H1 (cell line): ENCODE measurements at regions not wholly inside any gene's neighbourhood (a gene's known extent, or its start where the extent isn't known, plus 50 kb on each side); places are given as distances from the start of the nearest gene placed in this dataset.

ENCODE experiments used
- CTBP2 ChIP-seq: IDR thresholded peaks from 2 replicates; pipeline ENCODE4 v1.7.0; 2011; ENCODE audit warnings: borderline replicate concordance, mild to moderate bottlenecking, moderate library complexity, mixed read lengths, low read length; ENCODE audit not compliant: insufficient read depth, insufficient read length
- EGR1 ChIP-seq: IDR thresholded peaks from 2 replicates; pipeline ENCODE4 v1.6.1; 2011; ENCODE audit warnings: low read depth, low read length, borderline replicate concordance
- HDAC6 ChIP-seq: IDR thresholded peaks from one replicate; pipeline ENCODE4 v1.7.1; 2012; ENCODE audit warnings: low read depth, mild to moderate bottlenecking, inconsistent platforms, low read length, moderate library complexity
- TF ChIP-seq, protein P1 (sequence below): IDR thresholded peaks from 2 replicates; pipeline ENCODE4 v1.6.1; 2012; ENCODE audit warnings: low read length, inconsistent platforms

DNA sequence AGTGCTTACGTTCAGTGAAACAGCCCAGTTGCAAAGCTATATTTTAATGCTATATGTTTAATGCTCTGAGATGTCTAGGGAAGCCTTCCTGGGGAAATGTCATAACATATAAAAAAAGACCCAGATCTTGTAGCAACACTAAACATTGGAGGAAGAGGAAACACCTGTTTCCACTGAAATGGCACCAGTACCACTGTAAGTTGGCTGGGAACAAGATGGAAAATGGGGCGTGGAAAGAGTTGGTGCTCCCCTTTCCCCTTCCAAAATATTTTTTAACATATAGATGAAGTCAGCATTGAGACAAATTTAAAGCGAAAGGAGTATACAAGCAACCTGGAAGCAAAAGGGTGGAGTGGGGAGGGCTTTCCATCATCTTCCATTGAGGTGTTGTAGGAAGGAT is 289.9 kb upstream of the COL8A1 start (continued):
- TF ChIP-seq, protein P1, sequence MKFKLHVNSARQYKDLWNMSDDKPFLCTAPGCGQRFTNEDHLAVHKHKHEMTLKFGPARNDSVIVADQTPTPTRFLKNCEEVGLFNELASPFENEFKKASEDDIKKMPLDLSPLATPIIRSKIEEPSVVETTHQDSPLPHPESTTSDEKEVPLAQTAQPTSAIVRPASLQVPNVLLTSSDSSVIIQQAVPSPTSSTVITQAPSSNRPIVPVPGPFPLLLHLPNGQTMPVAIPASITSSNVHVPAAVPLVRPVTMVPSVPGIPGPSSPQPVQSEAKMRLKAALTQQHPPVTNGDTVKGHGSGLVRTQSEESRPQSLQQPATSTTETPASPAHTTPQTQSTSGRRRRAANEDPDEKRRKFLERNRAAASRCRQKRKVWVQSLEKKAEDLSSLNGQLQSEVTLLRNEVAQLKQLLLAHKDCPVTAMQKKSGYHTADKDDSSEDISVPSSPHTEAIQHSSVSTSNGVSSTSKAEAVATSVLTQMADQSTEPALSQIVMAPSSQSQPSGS, result no peak
- TF ChIP-seq HDAC6, result no peak
- no peak for TF ChIP-seq EGR1
- no peak for TF ChIP-seq CTBP2
